ENCODE measurements at regions not wholly inside any gene's neighbourhood (a gene's known extent, or its start where the extent isn't known, plus 50 kb on each side); places are given as distances from the start of the nearest gene placed in this dataset.

- no peak for TF ChIP-seq POLR2A (IDR thresholded peaks at IDR 0.05)
- TF ChIP-seq, protein P1, sequence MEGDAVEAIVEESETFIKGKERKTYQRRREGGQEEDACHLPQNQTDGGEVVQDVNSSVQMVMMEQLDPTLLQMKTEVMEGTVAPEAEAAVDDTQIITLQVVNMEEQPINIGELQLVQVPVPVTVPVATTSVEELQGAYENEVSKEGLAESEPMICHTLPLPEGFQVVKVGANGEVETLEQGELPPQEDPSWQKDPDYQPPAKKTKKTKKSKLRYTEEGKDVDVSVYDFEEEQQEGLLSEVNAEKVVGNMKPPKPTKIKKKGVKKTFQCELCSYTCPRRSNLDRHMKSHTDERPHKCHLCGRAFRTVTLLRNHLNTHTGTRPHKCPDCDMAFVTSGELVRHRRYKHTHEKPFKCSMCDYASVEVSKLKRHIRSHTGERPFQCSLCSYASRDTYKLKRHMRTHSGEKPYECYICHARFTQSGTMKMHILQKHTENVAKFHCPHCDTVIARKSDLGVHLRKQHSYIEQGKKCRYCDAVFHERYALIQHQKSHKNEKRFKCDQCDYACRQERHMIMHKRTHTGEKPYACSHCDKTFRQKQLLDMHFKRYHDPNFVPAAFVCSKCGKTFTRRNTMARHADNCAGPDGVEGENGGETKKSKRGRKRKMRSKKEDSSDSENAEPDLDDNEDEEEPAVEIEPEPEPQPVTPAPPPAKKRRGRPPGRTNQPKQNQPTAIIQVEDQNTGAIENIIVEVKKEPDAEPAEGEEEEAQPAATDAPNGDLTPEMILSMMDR (IDR thresholded peaks at IDR 0.05) = no peak
Measured at GRCh38 chr19:28553764-28554163, 659.2 kb downstream of the UQCRFS1 start.
